ENCODE measurements at regions not wholly inside any gene's neighbourhood (a gene's known extent, or its start where the extent isn't known, plus 50 kb on each side); places are given as distances from the start of the nearest gene placed in this dataset.

- Histone ChIP-seq H3K27ac (ENCODE audit: low read length) (no peak overlapping the region), H3K36me3 (replicated peaks; ENCODE audit: insufficient read depth, low read length) (no peaks in the 10 kb centered on the region), H3K9ac (ENCODE audit: low read length) (no peak overlapping the region), H3K9me3 (replicated peaks; ENCODE audit: insufficient read depth, low read length) (no peaks in the 10 kb centered on the region), H3K4me2 (ENCODE audit: low read depth, low read length) (no peak overlapping the region), H3F3A (ENCODE audit: insufficient read depth, low read length) (no peaks in the 10 kb centered on the region), H3K4me3 (ENCODE audit: low read length) (no peak overlapping the region), H4K20me1 (ENCODE audit: insufficient read depth, low read length) (no peaks in the 10 kb centered on the region), H2AFZ (ENCODE audit: low read length) (no peak overlapping the region), H3K79me2 (ENCODE audit: low read length) (no peaks in the 10 kb centered on the region), H3K4me1 (ENCODE audit: low read length) (no peaks in the 10 kb centered on the region), H3K9me2 (replicated peaks; ENCODE audit: insufficient read depth, low read length) (no peaks in the 10 kb centered on the region), H3K27me3 (replicated peaks; ENCODE audit: insufficient read depth, low read length) (no peaks in the 10 kb centered on the region)
- TF ChIP-seq CTCF (IDR thresholded peaks at IDR 0.05; ENCODE audit: low read length) (no peak), EZH2phosphoT487 (IDR thresholded peaks at IDR 0.05; ENCODE audit: low read length) (no peak), EZH2 (optimal IDR thresholded peaks at IDR 0.05; ENCODE audit: low read depth, low read length) (no peak)
- DNase-seq: no peak
These were observed 1081.6 kb downstream of the BRD1 start for GRCh38 chr22:48745842-48746788.

- DNase-seq: no peak
- no peaks in the 10 kb centered on the region for H3K4me1 ChIP-seq (ENCODE audit: low read length)
- H3K36me3 ChIP-seq (replicated peaks; ENCODE audit: insufficient read depth, low read length): no peaks in the 10 kb centered on the region
- no peaks in the 10 kb centered on the region for H3K79me2 ChIP-seq (ENCODE audit: low read length)
- H4K20me1 ChIP-seq (ENCODE audit: insufficient read depth, low read length): no peaks in the 10 kb centered on the region
- no peak overlapping the region for H2AFZ ChIP-seq (ENCODE audit: low read length)
- no peak overlapping the region for H3K27ac ChIP-seq (ENCODE audit: low read length)
- no peaks in the 10 kb centered on the region for H3F3A ChIP-seq (ENCODE audit: insufficient read depth, low read length)
- no peak overlapping the region for H3K4me3 ChIP-seq (ENCODE audit: low read length)
- H3K27me3 ChIP-seq (replicated peaks; ENCODE audit: insufficient read depth, low read length): no peaks in the 10 kb centered on the region
- H3K9me2 ChIP-seq (replicated peaks; ENCODE audit: insufficient read depth, low read length): no peaks in the 10 kb centered on the region
- no peak overlapping the region for H3K9ac ChIP-seq (ENCODE audit: low read length)
- H3K9me3 ChIP-seq (replicated peaks; ENCODE audit: insufficient read depth, low read length): no peaks in the 10 kb centered on the region
- TF ChIP-seq EZH2phosphoT487 (IDR thresholded peaks at IDR 0.05; ENCODE audit: low read length) (no peak), CTCF (IDR thresholded peaks at IDR 0.05; ENCODE audit: low read length) (no peak), EZH2 (optimal IDR thresholded peaks at IDR 0.05; ENCODE audit: low read depth, low read length) (no peak)
- H3K4me2 ChIP-seq (ENCODE audit: low read depth, low read length): no peak overlapping the region
These were observed 1082.5 kb downstream of the BRD1 start for GRCh38 chr22:48744967-48745841.

- no peak for TF ChIP-seq CTCF (IDR thresholded peaks at IDR 0.05; ENCODE audit: low read length)
- no peak for TF ChIP-seq EZH2phosphoT487 (IDR thresholded peaks at IDR 0.05; ENCODE audit: low read length)
- no peak for TF ChIP-seq EZH2 (optimal IDR thresholded peaks at IDR 0.05; ENCODE audit: low read depth, low read length)
- Histone ChIP-seq H3K9me3 (replicated peaks; ENCODE audit: insufficient read depth, low read length) (no peaks in the 10 kb centered on the region), H3F3A (ENCODE audit: insufficient read depth, low read length) (no peaks in the 10 kb centered on the region), H2AFZ (ENCODE audit: low read length) (no peak overlapping the region), H3K9me2 (replicated peaks; ENCODE audit: insufficient read depth, low read length) (no peaks in the 10 kb centered on the region), H3K4me3 (ENCODE audit: low read length) (no peak overlapping the region), H3K27ac (ENCODE audit: low read length) (no peak overlapping the region), H3K4me1 (ENCODE audit: low read length) (no peaks in the 10 kb centered on the region), H3K9ac (ENCODE audit: low read length) (no peak overlapping the region), H4K20me1 (ENCODE audit: insufficient read depth, low read length) (no peaks in the 10 kb centered on the region), H3K79me2 (ENCODE audit: low read length) (no peaks in the 10 kb centered on the region), H3K36me3 (replicated peaks; ENCODE audit: insufficient read depth, low read length) (no peaks in the 10 kb centered on the region), H3K27me3 (replicated peaks; ENCODE audit: insufficient read depth, low read length) (no peaks in the 10 kb centered on the region), H3K4me2 (ENCODE audit: low read depth, low read length) (no peak overlapping the region)
- DNase-seq: no peak
These were observed 1083.4 kb downstream of the BRD1 start for GRCh38 chr22:48744283-48744641.

Data from MM.1S (cell line).